ENCODE measurements at regions not wholly inside any gene's neighbourhood (a gene's known extent, or its start where the extent isn't known, plus 50 kb on each side); places are given as distances from the start of the nearest gene placed in this dataset.
"Not testable (repeated sequence)": the region's sequence is repeated elsewhere in the genome, so short reads cannot be mapped to it uniquely, and the experiment has no call there.

DNA sequence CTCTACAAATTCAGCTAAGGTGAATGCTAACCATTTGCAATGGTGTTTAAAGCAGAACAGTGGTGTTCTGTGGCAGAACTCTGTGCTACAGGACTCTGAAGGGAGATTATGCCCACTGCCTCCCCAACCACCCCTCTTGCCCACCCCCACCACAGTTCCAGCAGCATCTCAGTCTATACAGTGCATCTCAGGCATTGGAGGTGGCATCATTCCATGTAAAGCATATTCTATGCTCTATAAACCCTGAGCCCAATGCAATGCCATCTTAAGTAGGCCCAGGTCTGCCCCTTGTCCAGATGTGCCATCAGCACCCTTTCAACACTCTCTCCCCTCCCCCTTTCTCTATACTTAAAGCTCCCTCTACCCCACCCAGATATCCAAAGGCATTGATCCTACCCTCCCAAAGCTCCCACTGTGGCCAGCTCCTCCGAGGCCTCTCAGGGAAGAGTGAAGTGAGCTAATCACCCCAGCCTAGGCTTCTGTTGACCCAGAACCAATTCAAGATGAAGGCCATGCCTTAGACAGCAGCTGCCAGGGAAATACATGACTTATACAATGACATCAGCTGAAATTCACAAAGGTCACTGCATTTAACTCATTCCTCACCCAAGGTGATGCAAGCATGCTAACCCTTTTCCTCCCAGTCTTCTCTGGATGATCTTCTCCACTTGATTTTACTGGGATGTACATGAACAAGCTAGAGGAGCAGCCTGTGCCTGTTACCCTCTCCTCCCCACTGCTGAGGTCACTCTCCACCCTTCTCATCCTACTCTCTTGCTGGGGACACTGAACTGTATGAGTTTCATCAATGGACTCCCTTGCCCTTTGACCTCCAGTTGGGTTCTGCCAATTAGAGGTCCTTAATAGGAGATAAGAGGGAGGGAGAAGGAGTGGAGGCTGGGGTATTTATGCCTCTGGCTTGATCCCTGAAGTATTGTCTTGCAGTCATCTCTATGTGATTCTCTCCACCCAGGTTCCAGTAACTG lies 353.9 kb downstream of the GOLGA6L6 start:
- H2AFZ ChIP-seq (ENCODE audit: low read depth, low read length, poor library complexity, severe bottlenecking); H3K27ac ChIP-seq (ENCODE audit: low read depth, low read length); BruUV-seq (replicated peaks); H3K27me3 ChIP-seq (ENCODE audit: insufficient read depth, low read length); H3K9me2 ChIP-seq (ENCODE audit: insufficient read depth); H3K9me3 ChIP-seq (ENCODE audit: control insufficient read depth in 1 of 2, insufficient read depth in 1 of 2, low read depth in 1 of 2, low read length in 2 of 2); intact Hi-C loops (cut with micrococcal nuclease); H4K20me1 ChIP-seq (ENCODE audit: insufficient read depth); H3K9ac ChIP-seq (ENCODE audit: low read length); CTCF ChIA-PET; H3K4me1 ChIP-seq (ENCODE audit: control insufficient read depth in 1 of 2, insufficient read depth in 2 of 2, low read length in 2 of 2); RAD21 ChIA-PET (ENCODE audit: low non-redundant PET in 1 of 2, low total read pairs in 2 of 2, uncharacterized antibody in 2 of 2, unreplicated experiment in 2 of 2); DNase-seq (ENCODE audit: low read depth, low spot score); H3K4me3 ChIP-seq (replicated peaks in 1 of 2; ENCODE audit: low read depth in 1 of 2, low read length in 2 of 2); H3K79me2 ChIP-seq (ENCODE audit: insufficient read depth, low read length); H3K36me3 ChIP-seq (ENCODE audit: control insufficient read depth in 1 of 2, insufficient read depth in 2 of 2, low read length in 2 of 2); ATAC-seq; H3K4me2 ChIP-seq (ENCODE audit: low read length); POLR2A ChIA-PET: not testable (repeated sequence)

GRCh38 chr15:20184879-20185278 lies 356.7 kb downstream of the GOLGA6L6 start:
- H2AFZ ChIP-seq (ENCODE audit: low read depth, low read length, poor library complexity, severe bottlenecking); H3K4me3 ChIP-seq (replicated peaks in 1 of 2; ENCODE audit: low read depth in 1 of 2, low read length in 2 of 2); RAD21 ChIA-PET (ENCODE audit: low non-redundant PET in 1 of 2, low total read pairs in 2 of 2, uncharacterized antibody in 2 of 2, unreplicated experiment in 2 of 2); intact Hi-C loops (cut with micrococcal nuclease); POLR2A ChIA-PET; H3K9ac ChIP-seq (ENCODE audit: low read length); BruUV-seq (replicated peaks); H4K20me1 ChIP-seq (ENCODE audit: insufficient read depth); H3K4me1 ChIP-seq (ENCODE audit: control insufficient read depth in 1 of 2, insufficient read depth in 2 of 2, low read length in 2 of 2); H3K27me3 ChIP-seq (ENCODE audit: insufficient read depth, low read length); H3K36me3 ChIP-seq (ENCODE audit: control insufficient read depth in 1 of 2, insufficient read depth in 2 of 2, low read length in 2 of 2); CTCF ChIA-PET; ATAC-seq; DNase-seq (ENCODE audit: low read depth, low spot score); H3K79me2 ChIP-seq (ENCODE audit: insufficient read depth, low read length); H3K9me2 ChIP-seq (ENCODE audit: insufficient read depth); H3K9me3 ChIP-seq (ENCODE audit: control insufficient read depth in 1 of 2, insufficient read depth in 1 of 2, low read depth in 1 of 2, low read length in 2 of 2); H3K4me2 ChIP-seq (ENCODE audit: low read length); H3K27ac ChIP-seq (ENCODE audit: low read depth, low read length): not testable (repeated sequence)

DNA sequence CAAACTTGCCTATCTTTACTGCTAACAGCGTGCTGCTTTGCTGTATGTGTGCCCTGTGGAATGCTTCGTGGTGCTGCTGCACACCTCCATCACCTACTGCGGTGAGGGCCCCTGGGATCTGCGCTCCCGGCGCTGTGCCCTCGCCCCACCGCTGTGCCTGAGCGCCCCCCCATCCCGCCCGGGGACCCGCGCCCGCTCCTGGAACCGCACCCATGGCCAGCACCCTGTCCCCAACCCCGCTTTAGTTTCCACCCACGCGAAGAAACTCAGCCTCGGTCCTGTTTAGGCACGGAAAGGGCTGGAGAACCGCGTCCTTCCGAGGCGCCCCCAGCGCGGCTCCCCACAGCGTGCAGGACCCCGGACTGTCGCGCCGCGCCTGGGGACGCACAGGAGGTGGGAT lies 373.4 kb downstream of the GOLGA6L6 start:
- H3K79me2 ChIP-seq (ENCODE audit: insufficient read depth, low read length); H3K4me3 ChIP-seq (replicated peaks in 1 of 2; ENCODE audit: low read depth in 1 of 2, low read length in 2 of 2); H3K4me2 ChIP-seq (ENCODE audit: low read length); H3K9me2 ChIP-seq (ENCODE audit: insufficient read depth); H3K9ac ChIP-seq (ENCODE audit: low read length); H3K9me3 ChIP-seq (ENCODE audit: control insufficient read depth in 1 of 2, insufficient read depth in 1 of 2, low read depth in 1 of 2, low read length in 2 of 2); ATAC-seq; RAD21 ChIA-PET (ENCODE audit: low non-redundant PET in 1 of 2, low total read pairs in 2 of 2, uncharacterized antibody in 2 of 2, unreplicated experiment in 2 of 2); POLR2A ChIA-PET; H3K4me1 ChIP-seq (ENCODE audit: control insufficient read depth in 1 of 2, insufficient read depth in 2 of 2, low read length in 2 of 2); H2AFZ ChIP-seq (ENCODE audit: low read depth, low read length, poor library complexity, severe bottlenecking); H3K27ac ChIP-seq (ENCODE audit: low read depth, low read length); DNase-seq (ENCODE audit: low read depth, low spot score); H3K27me3 ChIP-seq (ENCODE audit: insufficient read depth, low read length); H4K20me1 ChIP-seq (ENCODE audit: insufficient read depth); H3K36me3 ChIP-seq (ENCODE audit: control insufficient read depth in 1 of 2, insufficient read depth in 2 of 2, low read length in 2 of 2); CTCF ChIA-PET; intact Hi-C loops (cut with micrococcal nuclease); BruUV-seq (replicated peaks): not testable (repeated sequence)

GRCh38 chr15:20153528-20153927 lies 388.1 kb downstream of the GOLGA6L6 start:
- CTCF ChIA-PET; H2AFZ ChIP-seq (ENCODE audit: low read depth, low read length, poor library complexity, severe bottlenecking); H3K4me2 ChIP-seq (ENCODE audit: low read length); ATAC-seq; H3K4me3 ChIP-seq (replicated peaks in 1 of 2; ENCODE audit: low read depth in 1 of 2, low read length in 2 of 2); RAD21 ChIA-PET (ENCODE audit: low non-redundant PET in 1 of 2, low total read pairs in 2 of 2, uncharacterized antibody in 2 of 2, unreplicated experiment in 2 of 2); H3K9ac ChIP-seq (ENCODE audit: low read length); H3K27me3 ChIP-seq (ENCODE audit: insufficient read depth, low read length); intact Hi-C loops (cut with micrococcal nuclease); DNase-seq (ENCODE audit: low read depth, low spot score); H3K36me3 ChIP-seq (ENCODE audit: control insufficient read depth in 1 of 2, insufficient read depth in 2 of 2, low read length in 2 of 2); H3K79me2 ChIP-seq (ENCODE audit: insufficient read depth, low read length); H3K27ac ChIP-seq (ENCODE audit: low read depth, low read length); BruUV-seq (replicated peaks); H3K9me2 ChIP-seq (ENCODE audit: insufficient read depth); H3K9me3 ChIP-seq (ENCODE audit: control insufficient read depth in 1 of 2, insufficient read depth in 1 of 2, low read depth in 1 of 2, low read length in 2 of 2); POLR2A ChIA-PET; H4K20me1 ChIP-seq (ENCODE audit: insufficient read depth); H3K4me1 ChIP-seq (ENCODE audit: control insufficient read depth in 1 of 2, insufficient read depth in 2 of 2, low read length in 2 of 2): not testable (repeated sequence)

All from HCT116 (cell line).